Tibial nerve (tissue), 4 donors: ENCODE measurements at regions not wholly inside any gene's neighbourhood (a gene's known extent, or its start where the extent isn't known, plus 50 kb on each side); places are given as distances from the start of the nearest gene placed in this dataset.
A peak's percentile ranks its signal among the peaks of the same experiment; 100 is the strongest.

Source experiments
- DNase-seq, 2 donors: peaks; one replicate each; pipeline ENCODE4 v3.0.0-alpha.2; 2019; ENCODE audit warnings: low spot score in 2 of 2
- H3K27ac ChIP-seq, 4 donors: fragments of 200-600 bp; sonication (generic) in 3 of 4; one replicate each; pipeline ENCODE4 v1.5.1; 2017 to 2019; ENCODE audit warnings: mild to moderate bottlenecking in 1 of 4
- H3K27me3 ChIP-seq, 2 donors: fragments of 200-600 bp; sonication (generic) in 1 of 2; one replicate each; pipeline versions ENCODE4 v1.5.1 to v1.6.0; 2017 to 2019
- H3K36me3 ChIP-seq, 3 donors: fragments of 200-600 bp; sonication (generic); one replicate each; pipeline ENCODE4 v1.5.1; 2018 to 2019
- H3K4me1 ChIP-seq, 4 donors: fragments of 200-600 bp; sonication (generic) in 3 of 4; one replicate each; pipeline ENCODE4 v1.5.1; 2017 to 2019
- H3K4me3 ChIP-seq, 4 donors: fragments of 200-600 bp; sonication (generic) in 3 of 4; one replicate each; pipeline ENCODE4 v1.5.1; 2017 to 2019; ENCODE audit warnings: mild to moderate bottlenecking in 1 of 4, moderate library complexity in 1 of 4
- H3K9me3 ChIP-seq, 4 donors: fragments of 200-600 bp; sonication (generic) in 3 of 4; one replicate each; pipeline ENCODE4 v1.5.1; 2017 to 2019
- EP300 ChIP-seq, 2 donors: sonication (generic); formaldehyde crosslinking; IDR thresholded peaks; one replicate each; pipeline ENCODE4 v1.6.1; 2017; ENCODE audit warnings: antibody characterized with exemption in 2 of 2, mild to moderate bottlenecking in 1 of 2
- POLR2A ChIP-seq, 2 donors: fragments of 450-650 bp; IDR thresholded peaks; one replicate each; pipeline ENCODE4 v1.6.1; 2017; ENCODE audit warnings: antibody characterized with exemption in 2 of 2, mild to moderate bottlenecking in 2 of 2, moderate library complexity in 2 of 2
- WGBS, 2 donors: methylation state at CpG; one replicate each; pipeline ENCODE4 v1.1.5; 2018; 5-methylcytosine and 5-hydroxymethylcytosine counted together
- TF ChIP-seq, protein P1 (sequence below), 5 experiments: fragments of 200-600 bp in 3 of 5; fragments of 450-650 bp in 2 of 5; sonication (generic) in 3 of 5; IDR thresholded peaks; one replicate each; pipeline ENCODE4 v1.5.1; 2016 to 2019; ENCODE audit warnings: antibody characterized with exemption in 5 of 5, mild to moderate bottlenecking in 3 of 5, moderate library complexity in 2 of 5

- Histone ChIP-seq H3K4me3 (no peak overlapping the region), H3K9me3 (no peaks in the 10 kb centered on the region), H3K36me3 (no peaks in the 10 kb centered on the region), H3K4me1 (peaks cover 0 to 51% (median 13%) of the 10 kb centered on the region in 4 donors), H3K27me3 (no peaks in the 10 kb centered on the region), H3K27ac (no peak overlapping the region)
- DNase-seq = no peak
- 95 to 96% methylated on average over 14 of the region's 14 CpGs for WGBS, 2 donors
- TF ChIP-seq EP300 (IDR thresholded peaks at IDR 0.05) (no peak), POLR2A (IDR thresholded peaks at IDR 0.05) (no peak)
- TF ChIP-seq, protein P1, sequence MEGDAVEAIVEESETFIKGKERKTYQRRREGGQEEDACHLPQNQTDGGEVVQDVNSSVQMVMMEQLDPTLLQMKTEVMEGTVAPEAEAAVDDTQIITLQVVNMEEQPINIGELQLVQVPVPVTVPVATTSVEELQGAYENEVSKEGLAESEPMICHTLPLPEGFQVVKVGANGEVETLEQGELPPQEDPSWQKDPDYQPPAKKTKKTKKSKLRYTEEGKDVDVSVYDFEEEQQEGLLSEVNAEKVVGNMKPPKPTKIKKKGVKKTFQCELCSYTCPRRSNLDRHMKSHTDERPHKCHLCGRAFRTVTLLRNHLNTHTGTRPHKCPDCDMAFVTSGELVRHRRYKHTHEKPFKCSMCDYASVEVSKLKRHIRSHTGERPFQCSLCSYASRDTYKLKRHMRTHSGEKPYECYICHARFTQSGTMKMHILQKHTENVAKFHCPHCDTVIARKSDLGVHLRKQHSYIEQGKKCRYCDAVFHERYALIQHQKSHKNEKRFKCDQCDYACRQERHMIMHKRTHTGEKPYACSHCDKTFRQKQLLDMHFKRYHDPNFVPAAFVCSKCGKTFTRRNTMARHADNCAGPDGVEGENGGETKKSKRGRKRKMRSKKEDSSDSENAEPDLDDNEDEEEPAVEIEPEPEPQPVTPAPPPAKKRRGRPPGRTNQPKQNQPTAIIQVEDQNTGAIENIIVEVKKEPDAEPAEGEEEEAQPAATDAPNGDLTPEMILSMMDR (IDR thresholded peaks at IDR 0.05) = no peak
Measured at GRCh38 chr2:8541636-8542035, 140.2 kb upstream of the ID2 start.

GRCh38 chr2:8542381-8543059 lies 139.3 kb upstream of the ID2 start:
- no peak for DNase-seq
- H3K4me1 ChIP-seq = peaks cover 0 to 42% (median 7%) of the 10 kb centered on the region in 4 donors
- H3K9me3 ChIP-seq = no peaks in the 10 kb centered on the region
- TF ChIP-seq, protein P1 (IDR thresholded peaks at IDR 0.05) = no peak
- TF ChIP-seq POLR2A (IDR thresholded peaks at IDR 0.05) (no peak), EP300 (IDR thresholded peaks at IDR 0.05) (no peak)
- no peak overlapping the region for H3K4me3 ChIP-seq
- H3K27ac ChIP-seq = peak overlapping the region in 3 of 4 donors; percentile 43 to 82 (median 73)
- WGBS, 2 donors = 91 to 92% methylated on average over 5 of the region's 5 CpGs
- H3K36me3 ChIP-seq = no peaks in the 10 kb centered on the region
- H3K27me3 ChIP-seq = no peaks in the 10 kb centered on the region

GRCh38 chr2:8543060-8543382 lies 138.8 kb upstream of the ID2 start:
- H3K4me3 ChIP-seq = peak overlapping the region in 1 of 4 donors; percentile 11
- TF ChIP-seq POLR2A (IDR thresholded peaks at IDR 0.05) (no peak), EP300 (IDR thresholded peaks at IDR 0.05) (no peak)
- TF ChIP-seq, protein P1 (IDR thresholded peaks at IDR 0.05) = no peak
- H3K4me1 ChIP-seq = peaks cover 0 to 37% (median 7%) of the 10 kb centered on the region in 4 donors
- WGBS, 2 donors = 91 to 93% methylated on average over 6 of the region's 6 CpGs
- no peak for DNase-seq
- H3K36me3 ChIP-seq = no peaks in the 10 kb centered on the region
- no peaks in the 10 kb centered on the region for H3K27me3 ChIP-seq
- H3K9me3 ChIP-seq = no peaks in the 10 kb centered on the region
- peak overlapping the region in 3 of 4 donors; percentile 43 to 82 (median 73) for H3K27ac ChIP-seq

DNA sequence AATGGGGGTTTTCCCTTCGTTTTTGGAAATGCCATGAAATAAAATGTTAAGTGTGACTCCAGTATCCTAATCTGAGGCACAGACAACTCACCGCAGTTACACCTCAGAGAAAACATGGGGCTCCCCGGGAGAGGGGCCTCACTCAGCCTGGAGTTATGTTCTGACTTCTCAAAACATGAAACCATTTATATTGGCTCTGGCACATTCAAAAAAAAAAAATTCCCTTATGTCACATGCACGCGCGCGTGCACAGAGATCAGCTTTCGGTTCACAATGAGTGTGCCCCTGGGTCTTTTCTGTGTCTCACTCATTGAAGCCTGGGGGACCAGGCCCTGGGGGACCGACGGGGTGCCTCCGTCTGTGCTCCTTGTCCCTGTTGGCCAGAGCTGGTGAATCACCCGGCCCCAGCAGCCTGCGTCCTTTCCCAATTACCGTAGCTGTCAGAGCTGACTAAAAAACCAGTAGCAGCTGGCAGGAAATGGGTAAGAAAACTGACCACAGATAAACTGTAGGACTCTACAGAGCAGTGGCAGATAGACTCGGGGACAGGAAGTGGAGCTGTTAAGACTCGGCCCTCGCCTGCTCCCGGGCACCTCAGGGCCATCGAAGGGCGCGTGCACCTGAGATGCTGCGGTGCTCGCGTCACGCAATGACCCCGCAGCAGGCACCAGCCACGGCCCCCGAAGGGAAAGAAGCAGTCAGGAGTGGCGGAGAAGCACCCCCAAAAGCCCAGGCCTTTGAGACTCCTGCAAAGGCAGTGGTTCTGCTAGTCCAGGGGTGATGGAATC lies 138.3 kb upstream of the ID2 start:
- peak overlapping the region in 3 of 4 donors; percentile 43 to 82 (median 73) for H3K27ac ChIP-seq
- H3K4me3 ChIP-seq = peak overlapping the region in 2 of 4 donors; percentile 11 to 13
- 59 to 62% methylated on average over 28 to 29 of the region's 29 CpGs for WGBS, 2 donors

More for the DNA sequence above, 138.3 kb upstream of the ID2 start:
- peak in 1 of 2 donors; percentile 30 for TF ChIP-seq EP300 (IDR thresholded peaks at IDR 0.05)
- TF ChIP-seq, protein P1 (IDR thresholded peaks at IDR 0.05) = no peak
- Histone ChIP-seq H3K36me3 (no peaks in the 10 kb centered on the region), H3K4me1 (peaks cover 0 to 31% (median 7%) of the 10 kb centered on the region in 4 donors), H3K27me3 (no peaks in the 10 kb centered on the region), H3K9me3 (no peaks in the 10 kb centered on the region)
- peak in 1 of 2 donors; percentile 33 for DNase-seq
